ENCODE measurements at regions not wholly inside any gene's neighbourhood (a gene's known extent, or its start where the extent isn't known, plus 50 kb on each side); places are given as distances from the start of the nearest gene placed in this dataset.
"Not testable (repeated sequence)": the region's sequence is repeated elsewhere in the genome, so short reads cannot be mapped to it uniquely, and the experiment has no call there.

DNA sequence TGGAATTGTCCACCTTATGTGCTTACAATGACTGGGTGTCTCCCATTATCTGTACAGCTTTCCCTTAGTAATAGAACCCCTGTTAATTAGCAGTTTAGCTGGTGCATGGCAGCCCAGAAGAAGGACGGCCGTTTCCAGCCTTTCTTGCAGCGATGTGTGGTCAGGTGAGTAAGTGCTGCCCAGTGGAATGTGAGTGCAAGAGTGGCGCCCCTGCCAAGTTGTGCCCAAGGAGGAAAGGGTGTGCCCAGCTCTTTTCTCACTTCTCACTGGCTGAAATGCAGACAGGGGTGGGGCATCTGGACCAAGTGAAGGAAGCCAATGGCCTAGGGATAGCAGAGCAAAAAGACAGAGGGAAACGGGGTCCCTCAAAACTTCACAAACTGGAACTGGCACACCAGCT, 296.8 kb downstream of the PREX1 start:
- no peak for DNase-seq (ENCODE audit: low spot score)

DNA sequence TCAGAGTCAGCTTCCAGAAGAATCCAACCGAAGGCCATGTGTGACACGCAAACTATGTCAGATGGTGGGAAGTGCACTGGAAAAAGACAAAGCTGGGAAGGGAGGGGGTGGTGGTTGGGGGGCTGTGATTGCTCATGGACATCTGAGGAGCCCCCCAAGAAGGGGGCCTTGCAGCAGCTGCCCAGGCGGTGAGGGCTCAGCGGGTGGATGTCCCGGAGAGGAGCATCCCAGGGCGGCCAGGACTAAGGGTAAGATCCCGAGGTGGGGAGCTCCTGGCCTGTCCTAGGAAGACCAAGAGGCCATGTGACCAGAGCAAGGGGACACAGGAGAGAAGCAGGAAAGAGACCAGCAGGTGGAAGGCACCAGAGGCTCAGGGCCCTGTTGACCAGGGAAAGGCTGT, 299.5 kb downstream of the PREX1 start:
- DNase-seq (ENCODE audit: low spot score) = no peak

DNA sequence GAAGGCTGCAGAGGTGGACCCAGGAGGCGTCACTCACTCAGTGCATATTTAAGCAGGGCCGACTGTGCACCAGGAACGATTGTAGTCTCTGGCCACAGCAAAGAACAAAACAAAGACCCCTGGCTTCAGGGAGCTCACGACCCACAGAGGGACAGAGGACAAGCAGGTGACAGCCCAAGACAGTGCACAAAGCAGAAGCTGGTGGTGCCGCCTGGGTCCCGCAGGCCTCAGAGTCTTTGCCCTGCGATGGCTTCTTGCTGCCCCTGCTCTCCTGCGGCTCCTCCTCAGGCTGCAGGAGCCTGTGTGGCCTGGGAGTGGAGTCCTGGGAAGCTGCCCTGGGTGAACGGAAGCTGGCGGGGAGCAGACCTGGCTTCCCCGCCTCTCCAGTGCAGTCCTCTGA, 300.0 kb downstream of the PREX1 start:
- DNase-seq (ENCODE audit: low spot score) = no peak

DNA sequence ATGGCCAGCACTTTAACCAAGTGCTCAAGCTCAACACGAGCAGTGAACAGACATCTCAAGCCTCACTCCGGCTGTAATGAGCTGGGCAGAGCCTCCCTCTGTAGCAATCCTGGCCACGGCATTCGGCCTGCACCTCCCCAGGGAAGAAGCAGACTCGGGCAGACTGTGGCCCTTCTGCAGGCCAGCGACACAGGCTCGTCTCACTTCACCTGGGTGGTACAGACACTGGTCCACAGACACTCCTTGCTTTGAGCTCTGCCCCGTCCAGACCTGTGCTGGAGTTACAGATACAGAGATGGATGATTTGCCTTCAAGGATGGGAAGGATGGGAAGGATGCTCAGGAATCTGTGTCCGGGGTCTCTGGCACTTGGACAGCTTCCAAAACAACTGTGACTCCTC, 300.9 kb downstream of the PREX1 start:
- no peak for DNase-seq (ENCODE audit: low spot score)

GRCh38 chr20:48525400-48525799, 302.4 kb downstream of the PREX1 start:
- DNase-seq (ENCODE audit: low spot score) = no peak

GRCh38 chr20:48524582-48524981, 303.2 kb downstream of the PREX1 start:
- no peak for DNase-seq (ENCODE audit: low spot score)

GRCh38 chr20:48523191-48523995, 304.4 kb downstream of the PREX1 start:
- no peak for DNase-seq (ENCODE audit: low spot score)

DNA sequence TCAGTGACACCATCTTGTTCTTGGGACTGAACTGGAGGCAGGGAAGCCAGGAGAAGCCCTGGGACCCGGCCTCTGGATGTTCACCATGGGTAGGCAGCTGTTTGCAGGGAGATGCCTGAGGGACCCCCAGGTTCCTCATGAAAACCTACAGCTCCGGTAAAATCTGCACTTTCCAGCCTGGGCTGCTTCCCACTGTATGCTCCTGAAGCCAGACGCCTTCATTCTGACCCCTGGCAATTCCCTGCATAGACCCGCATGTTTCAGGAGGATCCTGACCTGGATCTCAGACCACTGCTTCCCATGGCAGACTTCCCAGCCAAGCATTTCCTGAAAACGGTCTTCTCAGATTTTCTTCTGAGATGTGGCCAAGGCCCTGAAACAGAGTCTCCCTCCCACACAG, 306.7 kb downstream of the PREX1 start:
- no peak for DNase-seq (ENCODE audit: low spot score)

- DNase-seq (ENCODE audit: low spot score) = not testable (repeated sequence)
Observed at GRCh38 chr20:48516196-48516595, 311.6 kb downstream of the PREX1 start.

GRCh38 chr20:48514577-48514976, 313.2 kb downstream of the PREX1 start:
- not testable (repeated sequence) for DNase-seq (ENCODE audit: low spot score)

DNA sequence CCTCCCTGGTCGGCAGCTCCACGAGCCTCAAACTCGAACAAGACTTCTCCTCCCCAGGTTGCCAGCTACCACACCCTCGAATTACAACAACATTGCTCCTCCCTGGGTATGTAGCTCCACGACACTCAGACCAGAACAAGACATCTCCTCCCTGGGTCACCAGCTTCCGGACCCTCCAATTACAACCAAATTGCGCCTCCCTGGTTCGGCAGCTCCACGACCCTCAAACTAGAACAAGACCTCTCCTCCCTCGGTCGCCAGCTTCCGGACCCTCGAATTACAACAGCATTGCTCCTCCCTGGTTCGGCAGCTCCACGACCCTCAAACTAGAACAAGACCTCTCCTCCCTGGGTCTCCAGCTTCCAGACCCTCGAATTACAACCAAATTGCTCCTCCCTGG, 315.3 kb downstream of the PREX1 start:
- DNase-seq (ENCODE audit: low spot score) = not testable (repeated sequence)

GRCh38 chr20:48505066-48505465, 322.7 kb downstream of the PREX1 start:
- DNase-seq (ENCODE audit: low spot score) = not testable (repeated sequence)

GRCh38 chr20:48503166-48503815, 324.5 kb downstream of the PREX1 start:
- DNase-seq (ENCODE audit: low spot score) = no peak

GRCh38 chr20:48502758-48503157, 325.0 kb downstream of the PREX1 start:
- DNase-seq (ENCODE audit: low spot score) = no peak

DNA sequence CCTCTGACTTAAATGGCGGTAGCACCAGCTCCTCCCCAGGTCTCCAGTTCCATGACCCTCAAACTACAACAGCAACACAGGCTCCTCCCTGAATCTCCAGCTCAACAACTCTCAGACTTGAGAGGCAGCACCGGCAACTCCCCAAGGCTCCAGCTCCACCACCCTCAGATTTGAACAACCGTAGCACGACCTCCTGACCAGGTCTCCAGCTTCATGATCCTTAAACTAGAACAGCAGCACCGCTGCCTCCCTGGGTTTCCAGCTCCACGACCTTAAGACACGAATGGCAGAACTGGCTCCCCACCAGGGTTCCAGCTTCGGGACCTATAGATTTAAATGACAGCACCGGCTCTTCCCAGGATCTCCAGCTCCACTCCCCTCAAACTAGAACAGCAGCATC, 325.8 kb downstream of the PREX1 start:
- DNase-seq (ENCODE audit: low spot score) = no peak

- DNase-seq (ENCODE audit: low spot score) = not testable (repeated sequence)
Observed at GRCh38 chr20:48500900-48501299, 326.9 kb downstream of the PREX1 start.

DNA sequence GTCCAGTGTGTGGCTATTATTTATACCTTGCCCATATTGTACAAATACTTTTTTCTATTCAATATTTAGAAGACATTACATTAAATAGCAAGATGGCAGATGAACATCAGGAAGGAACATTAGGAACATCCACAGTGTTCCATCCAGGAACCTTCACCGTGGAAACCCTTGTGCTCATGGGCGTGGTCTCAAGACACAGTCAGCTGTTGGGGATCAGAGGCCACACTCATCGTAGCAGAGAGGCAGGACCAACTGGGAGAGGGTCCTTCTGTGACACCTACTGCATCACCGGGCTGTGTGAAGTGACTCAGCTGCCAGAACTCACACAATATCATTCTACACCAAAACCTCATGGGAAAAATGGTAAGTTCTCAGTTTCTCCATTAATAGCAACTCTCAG, 328.9 kb downstream of the PREX1 start:
- DNase-seq (ENCODE audit: low spot score) = not testable (repeated sequence)

DNA sequence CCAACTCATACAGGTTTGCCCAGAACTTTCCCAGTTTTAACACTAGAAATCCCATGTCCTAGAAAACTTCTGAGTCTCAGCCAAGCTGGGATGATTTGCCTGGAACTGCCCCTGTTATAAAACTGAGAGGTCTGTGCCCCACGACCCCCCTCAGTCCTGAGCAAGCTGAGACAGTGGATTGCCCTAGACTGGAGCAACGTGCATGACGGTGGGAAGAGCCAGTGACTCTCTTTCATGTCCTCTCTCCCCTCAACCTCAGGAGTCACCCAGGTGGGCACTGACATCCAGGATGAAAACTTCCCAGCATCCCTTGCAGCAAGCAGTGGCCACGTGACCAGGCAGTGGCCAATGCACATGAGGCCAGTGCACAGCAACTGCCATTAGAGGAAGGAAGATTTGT, 329.7 kb downstream of the PREX1 start:
- not testable (repeated sequence) for DNase-seq (ENCODE audit: low spot score)

- DNase-seq (ENCODE audit: low spot score) = no peak
Observed at GRCh38 chr20:48493966-48494365, 333.8 kb downstream of the PREX1 start.

GRCh38 chr20:48493331-48493730, 334.5 kb downstream of the PREX1 start:
- DNase-seq (ENCODE audit: low spot score) = not testable (repeated sequence)

DNA sequence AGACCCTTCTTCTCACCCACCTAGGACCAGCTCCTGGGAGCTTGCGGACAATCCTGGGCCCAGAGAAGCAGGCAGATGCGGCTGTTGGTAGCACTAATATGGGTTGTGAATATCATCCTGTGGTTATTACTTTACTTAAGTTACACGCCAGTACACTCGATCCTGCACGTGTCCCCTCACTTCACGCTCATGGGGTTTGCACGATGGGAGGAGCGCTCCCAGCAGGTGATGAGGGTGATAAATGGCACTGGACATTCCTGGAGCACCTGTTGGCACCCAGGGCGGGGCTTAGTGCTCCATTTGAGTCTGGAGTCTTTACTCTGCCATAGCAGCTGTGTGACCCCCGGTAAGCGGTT, 335.1 kb downstream of the PREX1 start:
- DNase-seq (ENCODE audit: low spot score) = no peak

DNA sequence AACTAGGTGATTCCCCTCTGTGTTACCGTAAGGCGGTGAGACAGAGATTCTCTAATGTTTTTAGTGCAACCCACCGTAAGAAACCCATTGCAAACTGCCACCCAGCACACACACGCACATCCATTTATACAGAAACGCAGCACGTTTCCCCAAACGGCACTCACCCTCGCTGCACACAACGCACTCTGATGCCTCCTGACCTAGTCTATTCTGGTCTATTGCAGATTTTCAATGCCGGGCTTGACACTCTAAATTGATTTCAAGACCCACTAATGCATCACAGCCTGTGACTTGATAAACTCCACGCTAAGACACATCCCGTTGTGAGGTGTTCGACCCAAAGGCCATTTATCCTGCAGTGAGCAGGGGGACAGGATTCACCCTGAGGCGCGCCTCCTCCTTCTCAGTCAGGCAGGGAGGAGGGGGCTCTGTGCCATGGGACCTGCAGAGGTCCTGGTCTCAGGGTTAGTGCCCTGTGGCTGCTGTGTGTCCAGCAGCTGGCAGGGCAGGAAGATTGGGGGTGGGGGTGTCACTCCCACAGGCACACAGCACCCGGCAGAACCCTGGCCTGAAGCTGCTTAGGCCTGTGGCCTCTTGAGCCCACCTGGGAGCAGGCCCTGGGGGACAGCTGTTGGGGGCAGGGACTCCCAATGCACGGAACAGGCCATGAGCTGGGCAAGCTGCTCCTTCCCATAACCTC, 335.6 kb downstream of the PREX1 start:
- DNase-seq (ENCODE audit: low spot score) = no peak
